GM18498 (cell line): ENCODE measurements at regions not wholly inside any gene's neighbourhood (a gene's known extent, or its start where the extent isn't known, plus 50 kb on each side); places are given as distances from the start of the nearest gene placed in this dataset.
"Not testable (repeated sequence)": the region's sequence is repeated elsewhere in the genome, so short reads cannot be mapped to it uniquely, and the experiment has no call there.

Experiments
- ATAC-seq: cut with Tn5 transposase; IDR thresholded peaks from one replicate; pipeline ENCODE4 v1.9.1; 2021; ENCODE audit warnings: mild to moderate bottlenecking, moderate library complexity; ENCODE audit not compliant: unreplicated experiment

DNA sequence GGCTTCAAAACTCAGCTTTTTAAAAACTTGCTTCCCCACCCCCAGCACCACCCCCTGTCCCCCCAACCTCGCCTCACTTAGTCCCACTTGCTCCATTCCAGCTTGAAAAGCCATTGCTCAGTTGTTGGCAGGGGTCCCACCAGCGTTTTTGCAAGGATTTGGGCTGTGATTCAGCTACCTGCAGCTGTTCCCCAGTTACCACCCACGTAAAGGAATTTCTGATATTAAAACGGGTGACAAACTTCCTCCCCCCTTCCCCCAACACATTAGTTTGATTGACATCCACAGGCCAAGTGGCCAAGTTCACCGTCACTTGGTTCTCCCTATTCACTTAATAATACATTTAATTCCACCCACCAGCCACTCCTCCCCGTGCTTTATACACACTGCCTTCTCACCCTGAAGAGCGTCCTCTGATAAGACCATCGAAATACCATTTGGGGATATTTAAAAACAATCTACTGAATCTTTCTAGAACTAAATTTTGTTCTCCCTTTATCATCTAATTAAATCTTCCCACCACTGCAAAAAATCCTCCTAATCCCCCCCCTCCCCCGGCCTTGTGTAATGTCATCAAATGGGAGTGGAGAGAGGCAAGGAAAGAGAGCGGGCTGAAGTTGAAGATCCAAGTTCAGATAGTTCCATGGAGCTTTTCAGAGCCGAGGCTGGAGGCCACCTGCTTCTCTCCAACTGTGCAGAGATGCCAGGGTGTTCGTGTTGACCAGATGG lies 55.1 kb downstream of the SOX9 start:
- ATAC-seq, result no peak

DNA sequence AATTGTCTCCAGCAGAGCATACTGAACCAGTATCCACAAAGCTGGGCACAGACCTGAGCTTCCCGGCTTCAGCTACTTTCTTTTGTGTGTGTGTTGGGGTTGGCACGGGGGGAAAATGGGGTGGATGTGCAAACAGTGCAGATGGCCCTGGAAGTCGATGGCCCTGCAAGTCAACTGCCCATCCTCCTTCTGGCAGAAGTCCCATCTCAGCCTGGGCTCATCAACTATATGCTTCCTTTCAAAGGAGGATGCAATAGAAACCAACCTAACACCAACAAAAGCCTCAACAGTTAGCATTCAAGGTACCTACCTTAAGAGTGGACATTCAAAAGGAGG lies 55.7 kb downstream of the SOX9 start:
- ATAC-seq, result no peak

DNA sequence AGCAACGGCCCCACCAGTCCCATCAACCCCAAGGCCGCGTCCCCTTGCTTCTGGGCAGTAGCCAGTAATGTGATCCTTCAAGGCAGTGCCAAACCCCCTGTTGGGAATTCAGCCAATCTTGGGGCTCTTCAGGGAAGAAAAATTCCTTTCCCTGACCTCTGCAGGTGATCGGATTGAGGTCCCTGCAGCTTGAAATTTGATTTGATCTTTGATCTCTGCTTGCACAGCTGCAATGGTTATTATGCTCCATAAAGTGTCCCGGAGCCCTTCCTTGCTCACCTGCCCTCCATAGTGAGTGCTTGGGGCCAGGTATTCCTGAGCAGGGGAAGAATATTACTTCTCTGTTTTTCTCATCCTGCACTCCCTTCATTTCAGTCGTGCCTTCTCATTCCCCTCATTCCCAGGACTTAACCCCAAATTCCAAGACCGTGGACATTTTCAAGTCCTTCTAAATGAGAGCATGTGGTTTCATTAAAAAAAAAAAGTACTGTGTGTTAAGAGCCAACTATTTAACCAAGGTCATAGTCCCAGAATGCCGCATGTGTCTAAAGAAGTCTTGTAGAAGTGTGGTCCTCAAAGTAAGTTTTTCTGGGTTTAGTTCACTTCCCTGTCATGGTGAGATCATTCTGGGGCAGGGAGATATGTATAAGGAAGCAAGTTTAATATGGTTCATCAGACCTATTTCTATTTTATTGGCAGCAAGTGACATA lies 56.3 kb downstream of the SOX9 start:
- ATAC-seq, result no peak

DNA sequence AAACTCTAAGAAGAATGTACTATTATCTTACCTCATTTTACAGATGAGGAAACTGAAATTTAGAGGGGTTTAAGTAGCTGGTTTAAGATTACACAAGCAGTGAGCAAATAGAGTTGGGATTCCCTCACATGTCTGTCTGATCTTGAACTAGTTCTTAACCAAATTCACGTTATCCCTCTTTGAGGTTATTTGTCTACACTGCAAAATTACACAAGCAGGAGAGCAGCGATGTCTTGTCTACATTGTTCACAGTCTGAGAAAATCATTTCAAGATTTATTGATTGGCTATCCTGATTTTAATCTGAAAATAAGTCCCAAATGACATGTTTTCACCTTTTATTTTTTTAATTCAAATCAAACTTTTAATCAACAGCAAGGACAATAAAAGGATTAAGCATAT lies 56.9 kb downstream of the SOX9 start:
- ATAC-seq, result no peak

DNA sequence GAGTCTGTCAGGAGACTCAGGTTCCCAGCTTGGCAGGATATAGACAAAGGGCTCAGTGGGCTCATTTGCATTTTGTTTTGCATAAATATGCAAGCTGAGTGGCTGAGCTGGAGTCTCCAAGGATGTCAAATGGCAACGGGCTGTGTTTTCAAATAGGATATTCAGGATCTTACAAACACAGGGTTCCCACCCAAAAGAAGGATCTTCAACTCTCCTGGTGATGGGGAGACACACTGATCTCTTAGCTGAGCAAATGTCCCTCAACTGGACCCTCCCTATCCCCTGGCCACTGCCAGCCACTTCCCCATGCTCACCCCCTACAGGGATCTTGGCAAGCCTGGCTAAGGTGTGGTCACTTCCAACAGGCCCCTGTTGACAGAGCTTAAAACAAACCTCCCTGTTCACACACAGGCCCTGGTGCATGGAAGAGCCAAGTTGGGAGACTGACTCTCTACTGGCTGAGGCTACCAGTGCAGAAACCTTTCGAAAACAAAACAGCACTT lies 61.6 kb downstream of the SOX9 start:
- no peak for ATAC-seq

DNA sequence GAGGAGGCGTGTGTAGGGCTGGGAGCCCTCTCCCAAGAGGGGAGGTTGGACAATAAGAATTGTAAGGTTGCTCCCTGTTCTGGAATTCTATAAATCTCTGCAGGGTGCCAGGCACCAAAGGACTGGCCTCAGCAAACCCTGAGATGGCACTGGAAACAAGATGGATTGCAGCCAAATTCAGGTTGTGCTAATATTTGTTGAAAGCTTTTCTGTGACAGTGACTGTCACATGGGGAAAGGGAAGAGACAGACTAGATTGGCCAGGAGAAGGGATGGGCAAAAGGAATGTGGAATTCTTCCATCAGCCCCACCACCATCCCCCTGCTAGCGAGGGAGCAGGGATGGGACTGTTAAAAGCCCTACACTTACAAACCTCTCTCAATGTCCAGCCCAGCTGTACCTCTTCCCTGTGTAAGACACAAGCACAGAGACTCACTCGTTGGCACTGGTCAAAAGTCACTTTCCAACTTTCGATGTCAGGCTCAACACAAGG lies 62.4 kb downstream of the SOX9 start:
- no peak for ATAC-seq

DNA sequence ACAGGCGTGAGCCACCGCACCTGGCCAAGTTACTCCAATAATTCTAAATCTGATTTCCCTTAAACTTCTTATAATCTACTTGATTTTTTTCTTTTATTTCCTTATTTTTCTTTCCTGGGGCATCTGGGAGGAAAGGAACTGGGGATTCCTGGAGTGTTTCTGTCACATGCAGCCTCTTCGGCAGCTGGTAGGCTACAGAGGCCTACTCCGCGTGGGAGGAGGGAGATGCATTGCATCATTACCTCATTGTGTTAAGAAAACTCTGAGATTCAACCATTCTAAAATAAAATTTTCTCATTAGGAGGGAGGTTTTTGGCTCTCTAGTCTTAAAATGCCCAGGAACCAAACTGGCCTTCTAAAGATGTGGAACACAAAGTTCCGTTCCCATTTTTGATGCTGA lies 64.0 kb downstream of the SOX9 start:
- ATAC-seq, result no peak

DNA sequence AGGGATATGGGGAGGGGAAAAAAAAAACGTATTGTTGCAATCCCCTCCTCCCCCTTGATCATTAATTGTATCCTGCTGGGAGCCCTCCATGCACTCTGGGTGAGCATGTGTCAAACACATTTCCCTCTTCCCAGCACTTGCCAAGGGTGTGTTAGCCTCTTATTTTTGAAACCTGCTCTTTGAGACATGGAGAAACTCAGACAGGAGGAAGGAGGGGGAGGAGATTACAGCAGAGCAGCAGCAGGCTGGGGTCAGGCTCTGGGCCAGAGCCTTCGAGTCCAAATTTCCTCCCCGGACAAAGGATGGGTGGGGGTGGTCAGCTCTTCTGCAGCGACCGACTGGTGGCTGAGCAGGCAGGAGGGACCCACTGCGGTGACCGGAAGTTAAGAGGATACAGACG lies 64.7 kb downstream of the SOX9 start:
- ATAC-seq, result no peak

DNA sequence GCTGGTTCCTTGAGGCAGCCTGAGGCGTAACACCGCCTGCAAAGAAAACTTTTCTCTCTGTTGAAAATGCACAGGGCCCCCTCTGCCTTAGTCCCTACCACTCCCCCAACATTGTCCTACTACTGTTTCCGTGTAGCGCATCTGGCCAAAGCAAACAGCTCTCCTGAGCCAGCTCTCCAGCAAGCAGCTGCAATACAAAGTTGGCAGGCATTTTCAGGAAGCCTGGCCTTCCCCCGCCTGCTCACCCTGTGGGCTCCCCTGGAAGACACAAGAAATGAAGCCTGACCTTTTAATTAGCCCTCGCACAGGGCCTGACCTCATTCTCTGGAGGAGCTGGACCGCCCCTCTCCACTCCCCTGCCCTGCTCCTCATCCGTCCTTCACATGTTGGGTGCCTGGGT lies 66.7 kb downstream of the SOX9 start:
- ATAC-seq, result no peak

DNA sequence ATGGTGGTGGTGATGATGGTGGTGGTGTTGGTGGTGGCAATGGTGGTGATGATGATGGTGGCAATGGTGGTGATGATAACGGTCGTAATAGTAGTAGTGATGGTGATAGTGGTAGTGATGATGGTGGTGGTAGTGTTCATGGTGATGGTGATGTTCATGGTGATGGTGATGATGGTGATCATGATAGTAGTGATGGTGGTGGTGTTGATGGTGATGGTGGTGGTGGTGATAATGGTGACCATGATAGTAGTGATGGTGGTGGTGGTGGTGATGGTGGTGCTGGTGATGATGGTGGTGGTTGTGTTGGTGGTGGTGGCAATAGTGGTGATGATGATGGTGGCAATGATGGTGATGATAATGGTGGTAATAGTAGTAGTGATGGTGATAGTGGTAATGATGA lies 68.0 kb downstream of the SOX9 start:
- no peak for ATAC-seq

DNA sequence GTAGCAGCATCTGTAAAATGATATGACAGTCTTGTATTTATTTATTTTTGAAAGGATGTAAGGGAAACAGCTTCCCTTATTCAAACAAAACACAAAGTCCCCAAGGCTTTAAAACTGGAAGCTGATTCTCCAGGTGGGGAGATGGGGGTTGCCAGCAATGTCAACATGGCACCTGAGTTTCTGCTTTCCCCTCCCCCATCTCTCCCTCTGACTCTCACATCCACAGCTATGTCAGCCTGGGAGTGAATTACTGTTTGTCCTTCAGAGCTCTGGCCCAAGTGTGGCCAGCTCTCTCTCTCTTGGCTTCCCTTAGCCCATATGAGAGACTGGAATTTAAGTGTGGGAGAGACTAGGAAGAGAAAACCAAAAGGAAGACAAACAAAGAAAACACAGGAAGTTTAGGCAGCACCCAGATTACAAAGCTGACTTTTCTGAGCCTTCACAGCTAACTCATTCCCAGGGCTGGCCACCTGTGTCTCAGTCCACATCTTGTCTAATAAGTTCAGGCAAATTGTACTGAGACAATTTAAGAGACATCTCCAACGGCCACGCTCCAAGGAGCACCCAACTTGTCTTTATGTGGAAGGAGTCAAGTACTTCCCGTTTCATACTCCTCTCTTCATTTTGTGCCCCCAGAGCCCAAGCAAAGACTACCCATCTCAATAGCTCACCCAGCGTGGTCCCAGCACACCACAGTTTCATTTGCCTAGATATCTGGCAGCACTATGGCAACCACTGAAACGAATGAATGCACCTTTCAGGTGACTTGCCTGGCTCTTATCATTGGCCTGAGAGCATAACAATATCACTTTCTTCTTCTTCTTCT lies 69.2 kb downstream of the SOX9 start:
- ATAC-seq, result no peak

DNA sequence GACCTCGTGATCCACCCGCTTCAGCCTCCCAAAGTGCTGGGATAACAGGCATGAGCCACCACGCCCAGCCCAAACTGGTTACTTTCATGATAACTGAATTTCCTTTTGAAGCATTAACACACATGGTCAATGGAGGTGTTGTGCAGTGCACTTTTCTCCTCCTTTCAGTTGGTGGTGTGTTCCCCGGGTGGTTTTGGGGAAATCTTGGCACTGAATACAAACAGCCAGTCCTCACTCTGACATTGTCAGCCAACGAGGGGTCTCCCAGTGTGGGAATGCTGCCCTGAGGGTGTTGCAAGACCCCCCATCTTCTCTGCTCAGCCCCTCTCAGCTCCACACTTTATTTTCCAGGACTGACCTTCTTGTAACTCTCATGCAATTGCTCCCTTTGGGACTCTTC lies 70.5 kb downstream of the SOX9 start:
- no peak for ATAC-seq

DNA sequence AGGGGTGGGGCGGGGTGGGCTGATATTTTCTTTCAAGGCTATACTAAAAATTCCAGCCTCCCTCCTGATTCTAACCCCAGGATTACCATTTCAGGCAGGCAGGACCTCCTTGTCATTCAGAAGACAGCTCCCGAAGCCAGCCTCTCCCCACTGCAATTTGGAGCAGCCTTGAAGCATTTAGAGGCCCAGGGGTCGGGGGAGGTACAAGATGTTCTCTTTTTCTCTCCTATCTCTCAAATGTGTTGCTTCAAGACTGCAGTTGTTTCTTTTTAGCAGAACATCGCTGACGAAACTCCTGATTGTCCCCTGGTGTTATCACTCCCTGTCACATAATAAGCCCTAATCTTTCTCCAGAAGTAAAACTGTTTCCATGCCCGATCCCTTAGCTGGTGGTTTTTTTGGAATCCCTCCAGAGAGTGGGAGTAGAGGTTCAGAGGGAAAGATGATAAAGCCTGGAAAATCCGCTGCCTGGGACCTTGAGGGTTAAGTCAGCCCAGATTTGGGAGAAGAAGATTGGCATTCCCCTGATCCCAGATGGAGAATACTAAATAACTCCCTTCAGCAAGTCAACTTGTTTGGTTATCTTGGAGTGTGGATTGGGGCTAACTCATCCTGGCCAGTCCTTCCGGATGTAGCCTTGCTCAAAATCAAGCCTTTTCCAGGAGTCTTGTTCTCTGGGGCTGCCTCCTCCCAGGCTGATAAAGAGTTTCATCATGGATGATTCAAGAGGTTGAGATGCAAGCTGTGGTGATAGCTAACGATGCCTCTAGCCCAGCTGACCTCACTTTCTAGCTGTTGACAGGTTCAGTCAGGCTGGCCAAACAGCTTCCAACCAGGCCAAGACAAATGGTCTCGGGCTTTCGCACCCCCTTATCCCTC lies 71.3 kb downstream of the SOX9 start:
- ATAC-seq, result no peak

DNA sequence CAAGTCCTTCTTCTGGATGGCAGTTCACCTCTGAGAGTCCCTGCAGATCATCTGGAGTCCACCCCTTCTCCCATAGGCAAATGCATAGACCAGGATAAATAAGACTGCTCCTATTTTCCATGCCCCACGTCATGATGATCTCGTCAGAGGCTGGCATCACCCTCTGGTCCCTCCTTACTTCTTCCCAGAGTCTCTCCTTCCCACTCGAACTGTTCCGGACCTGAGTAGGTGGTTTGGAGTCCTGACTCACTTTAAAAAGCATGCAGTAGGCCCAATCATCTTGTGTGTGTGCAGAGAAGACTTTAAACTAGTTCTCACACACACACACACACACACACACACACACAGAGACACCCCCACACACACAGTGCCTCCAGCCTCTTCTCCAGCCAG lies 72.0 kb downstream of the SOX9 start:
- no peak for ATAC-seq

DNA sequence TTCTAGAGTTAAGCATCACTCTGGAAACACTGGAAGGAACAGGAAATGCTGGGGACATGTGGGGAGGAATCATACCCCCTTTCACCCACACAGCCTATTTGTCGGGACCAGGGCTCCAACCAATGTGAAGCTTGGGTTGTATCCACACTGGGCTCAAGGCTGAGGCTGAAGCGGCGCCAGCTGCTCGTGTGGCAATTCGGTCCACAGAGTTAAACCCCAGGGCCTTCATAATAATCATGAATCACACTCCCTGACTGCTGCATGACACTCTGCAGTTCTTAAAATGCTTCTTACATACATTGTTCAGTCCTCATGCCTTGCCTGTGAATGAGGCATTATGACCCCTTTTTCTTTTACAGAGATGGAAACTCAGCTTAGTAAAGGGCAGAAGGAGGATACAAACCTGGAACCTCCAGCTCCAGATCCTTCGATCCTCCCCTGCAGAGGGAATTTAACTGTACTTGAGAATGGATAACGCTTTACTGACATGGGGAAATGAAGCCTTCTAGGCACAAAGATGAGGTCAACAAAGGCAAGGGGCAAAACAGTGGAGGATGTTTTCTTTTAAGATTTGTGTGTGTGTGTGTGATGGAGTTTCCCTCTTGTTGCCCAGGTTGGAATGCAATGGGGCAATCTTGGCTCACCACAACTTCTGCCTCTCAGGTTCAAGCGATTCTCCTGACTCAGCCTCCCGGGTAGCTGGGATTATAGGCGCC lies 72.7 kb downstream of the SOX9 start:
- no peak for ATAC-seq

DNA sequence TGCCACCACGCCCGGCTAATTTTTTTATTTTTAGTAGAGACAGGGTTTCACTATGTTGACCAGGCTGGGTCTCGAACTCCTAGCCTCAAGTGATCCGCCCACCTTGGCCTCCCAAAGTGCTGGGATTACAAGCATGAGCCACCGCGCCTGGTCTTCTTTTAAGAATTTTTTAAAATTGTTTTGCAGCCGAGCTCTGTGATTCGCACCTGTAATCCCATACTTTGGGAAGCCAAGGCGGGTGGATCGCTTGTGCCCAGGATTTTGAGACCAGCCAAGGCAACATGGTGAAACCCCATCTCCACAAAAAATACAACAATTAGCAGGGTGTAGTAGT lies 73.3 kb downstream of the SOX9 start:
- not testable (repeated sequence) for ATAC-seq

DNA sequence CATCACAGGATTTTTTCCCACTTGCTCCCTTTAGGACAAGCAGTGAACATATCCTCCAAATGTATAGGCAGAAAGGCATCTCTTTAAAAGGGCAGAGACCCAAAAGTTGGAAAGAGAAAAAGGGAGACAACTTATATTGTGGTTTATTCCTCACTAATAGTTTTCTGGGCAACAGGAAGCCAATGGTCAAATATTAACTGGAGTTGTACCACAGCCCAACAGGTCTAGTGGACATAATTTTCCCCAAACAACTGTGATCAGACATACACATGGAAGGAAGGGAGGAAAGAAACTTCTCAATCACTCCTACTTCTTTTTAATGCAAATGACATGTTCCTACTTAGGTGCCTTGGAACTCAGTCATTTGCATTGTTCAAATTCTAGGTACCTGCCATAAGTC lies 78.4 kb downstream of the SOX9 start:
- no peak for ATAC-seq

DNA sequence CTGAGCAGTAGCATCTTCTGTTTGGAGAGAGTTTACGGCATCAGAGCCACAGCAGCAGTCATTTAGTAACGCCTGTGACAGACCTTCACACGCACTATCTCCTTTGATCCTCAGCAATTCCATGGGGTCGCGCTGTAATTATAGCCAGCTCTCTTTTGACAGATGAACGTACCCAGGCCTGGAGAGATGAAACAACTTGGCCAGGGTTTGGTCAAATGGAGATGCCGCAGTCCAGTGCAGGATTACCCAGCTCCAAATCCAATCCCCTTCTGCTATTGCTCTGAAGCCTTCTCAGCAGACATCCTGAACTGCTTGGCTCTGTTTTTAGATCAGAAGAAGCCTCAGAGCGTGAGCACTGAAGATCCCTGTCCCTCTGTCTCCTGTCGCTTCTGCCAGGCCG lies 83.9 kb downstream of the SOX9 start:
- no peak for ATAC-seq

DNA sequence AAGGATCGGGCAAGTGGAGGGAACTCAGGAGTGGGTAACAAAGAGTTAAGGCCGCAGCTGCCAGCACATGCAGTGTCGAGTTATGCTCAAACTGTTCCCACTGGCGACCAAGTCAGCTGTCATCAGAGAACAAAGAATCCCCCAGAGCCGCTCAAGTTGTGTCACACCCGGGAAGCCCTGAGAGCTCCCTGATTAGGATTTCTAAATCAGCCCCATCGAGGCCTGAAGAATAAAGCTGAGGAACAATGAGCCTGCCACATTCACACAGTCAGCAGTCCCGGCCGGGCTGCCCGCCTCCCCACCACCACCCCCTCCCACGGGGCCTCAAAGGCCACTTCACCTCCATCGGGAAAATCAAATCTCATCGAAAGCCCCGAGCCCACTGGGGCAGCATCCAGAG lies 84.5 kb downstream of the SOX9 start:
- ATAC-seq, result no peak

DNA sequence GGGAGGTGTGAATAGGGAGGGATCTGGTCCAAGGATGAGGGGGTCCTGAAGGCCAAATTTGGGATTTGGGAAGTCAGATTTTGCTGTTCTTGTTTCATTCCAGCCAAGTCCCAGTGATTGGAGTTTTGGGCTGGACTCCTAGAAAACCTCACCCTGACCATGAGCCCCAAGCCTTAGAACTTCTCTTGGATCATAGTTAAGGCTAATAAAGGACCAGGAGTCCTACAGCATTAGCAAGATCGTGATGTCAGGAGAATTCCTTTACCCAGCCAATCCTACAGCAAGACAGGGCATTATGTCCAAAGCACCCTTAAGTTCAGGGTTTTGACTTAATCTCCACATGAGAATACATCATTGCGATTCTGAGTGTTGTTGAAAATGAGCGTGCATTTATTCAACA lies 85.0 kb downstream of the SOX9 start:
- no peak for ATAC-seq
